Activated T-helper 9 cell treated with anti-CD3 and anti-CD28 coated beads, Interleukin-2, amount 50 U/mL, for 16 hours (primary cell): ENCODE measurements at regions not wholly inside any gene's neighbourhood (a gene's known extent, or its start where the extent isn't known, plus 50 kb on each side); places are given as distances from the start of the nearest gene placed in this dataset.

Experiments
- DNase-seq: peaks from one replicate; pipeline ENCODE4 v3.0.0-alpha.2; 2020; ENCODE audit warnings: low read depth

DNA sequence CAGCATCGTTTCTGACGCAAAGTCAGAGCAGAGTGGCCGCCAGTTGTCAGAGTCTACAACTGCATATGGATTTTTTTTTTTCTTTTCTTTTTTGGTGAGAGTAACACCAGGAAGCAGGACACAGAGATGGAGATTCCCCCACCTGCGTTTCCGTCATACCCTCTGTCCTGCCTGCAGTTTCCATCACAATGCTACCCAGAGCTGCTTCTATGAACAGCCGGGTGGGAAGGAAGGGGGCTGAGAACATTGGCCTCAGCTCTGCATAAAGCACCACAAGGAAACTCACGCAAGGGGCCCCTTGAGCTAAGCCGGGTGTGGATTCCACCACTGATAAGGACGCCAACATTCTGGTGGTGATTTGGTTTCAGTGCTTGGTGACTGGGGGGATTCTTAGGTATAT is 183.5 kb upstream of the AFDN start:
- DNase-seq, result no peak

- no peak for DNase-seq
Measured at GRCh38 chr6:167643716-167644115, 183.0 kb upstream of the AFDN start.

- no peak for DNase-seq
Measured at GRCh38 chr6:167644412-167645132, 182.1 kb upstream of the AFDN start.

DNA sequence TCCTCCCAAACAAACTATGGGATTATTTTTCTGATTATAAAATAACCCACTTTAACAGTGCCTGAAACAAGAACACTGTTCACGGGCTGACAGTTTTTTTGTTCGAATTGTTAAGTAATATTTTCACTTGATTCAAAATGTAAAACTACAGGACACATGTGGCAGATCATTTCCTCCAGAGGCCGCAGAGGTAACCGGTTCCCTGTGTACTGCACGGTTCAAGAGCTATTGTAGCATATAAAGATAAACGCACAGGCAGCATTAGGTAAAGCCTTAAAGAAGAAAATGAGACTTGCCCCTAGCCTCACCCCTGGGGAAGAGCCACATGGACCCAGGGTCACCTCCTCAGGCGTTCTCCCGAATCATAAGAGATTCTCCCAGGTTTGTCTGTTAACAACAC is 181.3 kb upstream of the AFDN start:
- DNase-seq, result no peak

DNA sequence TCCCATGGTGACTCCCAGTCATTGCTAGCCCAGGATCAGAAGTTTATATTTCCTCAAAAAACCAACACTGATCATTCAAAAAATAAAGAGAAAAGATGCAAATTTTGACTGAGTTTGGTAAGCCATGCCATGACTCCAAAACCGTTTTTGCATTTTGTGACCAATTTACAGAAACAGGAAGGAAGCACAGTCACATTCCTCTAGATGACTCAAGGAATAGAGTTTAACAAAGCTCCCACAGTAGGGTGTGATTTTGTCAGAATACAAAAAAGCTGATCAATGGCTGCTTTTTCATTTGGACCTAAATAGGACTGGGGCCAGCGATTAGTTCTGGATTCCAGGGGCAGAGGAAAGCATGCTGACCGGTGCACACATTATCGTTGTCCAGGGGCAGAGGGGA is 179.4 kb upstream of the AFDN start:
- DNase-seq, result no peak

DNA sequence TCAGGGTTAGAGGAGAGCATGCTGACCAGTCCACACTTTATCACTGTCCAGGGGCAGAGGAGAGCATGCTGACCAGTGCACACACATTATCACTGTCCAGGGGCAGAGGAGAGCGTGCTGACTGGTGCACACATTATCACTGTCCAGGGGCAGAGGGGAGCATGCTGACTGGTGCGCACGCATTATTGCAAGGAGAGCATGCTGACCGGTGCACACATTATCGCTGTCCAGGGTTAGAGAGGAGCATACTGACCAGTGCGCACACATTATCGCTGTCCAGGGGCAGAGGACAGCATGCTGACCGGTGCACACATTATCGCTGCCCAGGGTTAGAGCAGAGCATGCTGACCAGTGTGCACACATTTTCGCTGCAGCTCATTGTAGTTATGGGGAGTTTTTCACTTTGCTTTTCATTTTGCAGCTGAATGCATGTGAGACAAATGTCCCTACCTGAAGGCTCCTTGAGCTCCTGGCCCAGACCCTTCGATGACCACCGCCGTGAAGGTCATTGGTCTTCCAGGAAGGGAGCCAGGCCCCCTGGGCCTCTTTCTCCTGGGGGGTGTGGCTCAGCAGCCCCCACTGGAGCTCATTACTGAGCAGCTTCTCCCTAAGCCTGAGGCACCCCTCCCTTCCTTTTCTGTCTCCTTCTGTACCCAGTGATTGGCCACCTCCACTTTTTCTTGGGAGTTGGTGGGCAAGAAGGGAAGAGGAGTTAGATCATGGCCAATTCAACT is 178.8 kb upstream of the AFDN start:
- no peak for DNase-seq

DNA sequence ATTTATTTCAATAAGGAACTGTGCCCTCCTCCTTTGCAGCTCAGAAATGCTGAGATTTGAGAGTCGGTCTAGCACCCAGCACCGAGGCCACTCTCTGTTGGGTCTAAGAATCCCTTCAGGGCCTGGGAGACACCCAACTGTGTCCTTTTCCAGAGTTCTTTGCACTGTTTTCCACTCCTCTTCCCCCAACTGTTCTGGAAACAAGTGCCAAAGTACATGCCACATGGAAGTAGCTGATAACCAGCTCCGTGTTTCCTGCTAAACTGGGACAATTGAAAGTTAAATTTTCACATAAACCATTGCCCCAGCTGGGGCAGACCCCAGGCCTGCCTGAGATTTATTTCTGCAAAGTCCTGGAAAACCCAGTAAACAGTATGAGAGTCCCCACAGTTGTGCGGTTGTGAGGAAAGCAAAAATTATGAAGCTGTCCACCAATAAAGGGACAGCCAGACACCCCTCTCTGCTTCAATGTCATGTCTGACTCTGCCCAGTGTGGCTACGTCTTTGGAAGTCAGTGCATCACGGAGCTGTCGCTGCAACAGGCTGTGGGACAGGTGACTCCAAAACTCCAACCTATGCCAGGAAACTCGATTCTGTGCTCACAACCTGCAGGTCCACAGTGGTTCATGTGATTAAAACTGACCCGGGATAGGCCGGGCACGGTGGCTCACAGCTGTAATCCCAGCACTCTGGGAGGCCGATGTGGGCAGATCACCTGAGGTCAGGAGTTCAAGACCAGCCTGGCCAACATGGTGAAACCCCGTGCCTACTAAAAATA is 178.0 kb upstream of the AFDN start:
- DNase-seq, result no peak

DNA sequence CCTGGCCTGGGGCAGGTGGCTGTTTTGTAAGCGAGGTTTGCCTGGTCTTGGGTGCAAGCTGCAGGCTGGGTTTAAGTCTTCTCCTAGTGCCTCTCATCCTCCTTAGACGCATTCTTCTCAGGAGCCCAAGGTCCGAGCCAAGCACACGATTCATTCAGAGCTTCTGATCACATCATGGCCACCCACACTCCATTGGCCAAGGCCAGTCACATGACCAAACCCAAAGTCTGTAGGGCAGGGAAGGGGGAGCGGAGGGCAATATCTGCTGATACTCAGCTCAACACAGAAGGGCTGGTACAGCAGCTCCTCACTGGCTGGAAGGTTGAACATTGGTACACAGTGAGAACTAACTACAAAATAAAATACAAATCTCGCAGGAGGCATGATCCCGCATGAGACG is 177.2 kb upstream of the AFDN start:
- no peak for DNase-seq

- no peak for DNase-seq
Measured at GRCh38 chr6:167650730-167651317, 175.9 kb upstream of the AFDN start.

GRCh38 chr6:167651318-167652041 is 175.2 kb upstream of the AFDN start:
- no peak for DNase-seq

DNA sequence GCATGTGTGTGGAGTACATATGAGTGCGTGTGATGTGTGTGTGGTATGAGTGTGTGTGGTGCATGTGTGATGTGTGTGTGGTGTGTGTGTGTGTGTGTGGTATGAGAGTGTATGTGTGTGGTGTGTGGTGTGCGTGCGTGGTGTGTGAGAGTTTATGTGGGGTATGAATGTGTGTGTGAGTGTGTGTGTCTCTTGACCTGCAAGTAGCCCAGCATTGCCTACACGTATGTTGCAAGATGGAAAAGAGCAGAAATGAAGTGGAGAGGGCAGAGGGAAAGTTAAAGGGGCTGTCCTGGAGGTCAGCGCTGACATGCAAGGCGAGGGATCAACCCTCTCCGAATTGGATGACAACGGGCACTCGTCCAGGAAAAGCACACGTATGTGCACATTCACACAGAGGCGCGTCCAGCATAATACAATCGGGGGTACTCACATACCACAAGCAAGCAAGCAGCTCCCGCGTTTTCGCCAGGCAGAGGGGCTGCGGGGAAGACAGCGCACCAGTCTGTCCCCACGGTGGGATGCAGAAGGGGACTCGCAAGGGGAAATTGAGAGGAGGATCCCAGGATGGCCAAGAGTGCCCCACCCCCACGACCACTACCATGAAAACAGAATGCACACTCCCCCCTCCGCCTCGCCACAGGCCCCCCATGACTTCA is 174.5 kb upstream of the AFDN start:
- DNase-seq, result no peak

- DNase-seq, result no peak
Measured at GRCh38 chr6:167652701-167653095, 174.0 kb upstream of the AFDN start.

GRCh38 chr6:167653561-167653960 is 173.2 kb upstream of the AFDN start:
- DNase-seq, result no peak

DNA sequence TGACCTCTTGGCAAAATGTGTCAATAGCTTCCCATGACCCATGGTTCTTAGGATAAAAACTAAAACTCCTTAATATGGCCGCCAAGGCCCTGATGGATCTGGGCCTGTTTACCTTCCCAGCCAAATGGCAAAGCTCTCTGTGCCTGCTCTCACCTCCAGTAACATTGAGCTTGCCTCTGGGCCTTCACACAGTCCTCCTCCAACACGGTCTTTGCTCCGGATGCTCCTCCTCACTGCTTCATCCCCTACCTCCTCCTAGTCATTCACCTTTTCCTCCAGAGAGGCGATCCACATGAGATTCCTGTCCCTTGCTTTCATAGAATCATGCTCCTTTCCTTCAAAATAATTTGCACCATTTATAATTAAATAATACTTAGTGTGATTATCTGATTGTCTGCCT is 172.3 kb upstream of the AFDN start:
- no peak for DNase-seq

GRCh38 chr6:167655174-167655821 is 171.4 kb upstream of the AFDN start:
- DNase-seq, result no peak

- DNase-seq, result no peak
Measured at GRCh38 chr6:167658106-167658505, 168.6 kb upstream of the AFDN start.

GRCh38 chr6:167659046-167659445 is 167.7 kb upstream of the AFDN start:
- DNase-seq, result no peak

DNA sequence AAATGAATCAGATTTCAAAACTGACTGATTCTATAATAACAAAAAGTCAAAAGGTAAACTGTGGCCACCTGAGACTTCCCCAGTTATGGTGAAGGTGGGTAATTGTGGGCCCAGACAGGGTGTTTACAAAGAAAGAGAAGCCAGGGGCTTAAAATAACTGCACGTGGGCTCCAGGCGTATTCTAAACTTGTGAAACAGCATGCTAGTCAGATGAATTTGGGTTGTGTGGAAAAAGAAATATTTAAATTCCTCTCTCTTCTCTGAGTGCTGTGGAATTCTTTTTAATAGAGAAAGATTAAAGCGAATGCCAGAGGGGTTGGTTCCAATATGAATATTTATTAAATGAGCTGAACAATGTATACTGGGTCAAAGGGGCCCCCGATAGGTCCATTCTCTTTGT is 166.3 kb upstream of the AFDN start:
- no peak for DNase-seq

- no peak for DNase-seq
Measured at GRCh38 chr6:167660944-167661551, 165.7 kb upstream of the AFDN start.

DNA sequence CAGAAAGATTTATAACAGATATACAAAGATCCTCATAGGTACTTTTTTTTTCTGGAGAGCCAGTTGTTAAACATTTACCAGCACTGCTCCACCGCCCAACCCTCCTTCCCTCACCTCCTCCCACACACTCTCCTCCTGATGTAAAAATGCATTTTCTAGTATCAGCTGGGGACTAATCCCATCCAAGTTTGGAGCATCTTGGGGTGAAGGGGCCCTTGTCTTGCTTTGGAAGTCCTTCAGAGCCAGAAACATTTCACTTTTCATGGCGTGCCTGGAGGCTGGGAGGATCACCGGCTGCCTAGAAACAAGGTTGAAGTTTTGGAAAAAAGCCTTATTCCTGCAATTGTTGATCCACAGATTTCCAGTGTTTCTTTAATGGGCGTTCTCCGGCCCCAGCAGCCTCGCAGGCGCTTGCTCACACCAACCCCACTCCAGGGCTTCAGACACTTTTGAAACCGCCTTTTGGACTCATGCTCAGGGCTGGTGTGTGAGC is 165.1 kb upstream of the AFDN start:
- no peak for DNase-seq
